ENCODE measurements at regions not wholly inside any gene's neighbourhood (a gene's known extent, or its start where the extent isn't known, plus 50 kb on each side); places are given as distances from the start of the nearest gene placed in this dataset.

GRCh38 chr1:55444667-55445066 lies 229.5 kb upstream of the USP24 start:
- TF ChIP-seq CTCF (IDR thresholded peaks at IDR 0.05) (no peak), POLR2A (IDR thresholded peaks at IDR 0.05) (no peak)
